SH-SY5Y (cell line): ENCODE measurements at regions not wholly inside any gene's neighbourhood (a gene's known extent, or its start where the extent isn't known, plus 50 kb on each side); places are given as distances from the start of the nearest gene placed in this dataset.

Experiments
- GATA2 ChIP-seq: IDR thresholded peaks from 2 replicates; pipeline ENCODE4 v1.6.1; 2011; ENCODE audit warnings: mild to moderate bottlenecking, low read depth, low read length
- GATA3 ChIP-seq: IDR thresholded peaks from 2 replicates; pipeline ENCODE4 v1.6.1; 2011; ENCODE audit warnings: low read depth, mild to moderate bottlenecking, low read length, moderate library complexity

GRCh38 chr13:21901811-21902708 lies 231.2 kb downstream of the FGF9 start:
- TF ChIP-seq GATA2 (no peak), GATA3 (no peak)

GRCh38 chr13:21902709-21903098 lies 231.8 kb downstream of the FGF9 start:
- no peak for TF ChIP-seq GATA3
- TF ChIP-seq GATA2 = no peak

GRCh38 chr13:21905486-21905885 lies 234.6 kb downstream of the FGF9 start:
- no peak for TF ChIP-seq GATA3
- no peak for TF ChIP-seq GATA2

GRCh38 chr13:21909331-21909730 lies 238.5 kb downstream of the FGF9 start:
- TF ChIP-seq GATA3 = no peak
- no peak for TF ChIP-seq GATA2

- TF ChIP-seq GATA3 (no peak), GATA2 (no peak)
These were observed 239.7 kb downstream of the FGF9 start for GRCh38 chr13:21910546-21910945.

- TF ChIP-seq GATA2 (no peak), GATA3 (no peak)
These were observed 240.9 kb downstream of the FGF9 start for GRCh38 chr13:21911646-21912298.

GRCh38 chr13:21913010-21913409 lies 242.1 kb downstream of the FGF9 start:
- no peak for TF ChIP-seq GATA2
- TF ChIP-seq GATA3 = no peak

GRCh38 chr13:21917086-21918015 lies 246.5 kb downstream of the FGF9 start:
- no peak for TF ChIP-seq GATA2
- TF ChIP-seq GATA3 = no peak

GRCh38 chr13:21924958-21925357 lies 254.1 kb downstream of the FGF9 start:
- TF ChIP-seq GATA2 (no peak), GATA3 (no peak)

- TF ChIP-seq GATA3 (no peak), GATA2 (no peak)
These were observed 254.8 kb downstream of the FGF9 start for GRCh38 chr13:21925720-21926119.

GRCh38 chr13:21929400-21929799 lies 258.5 kb downstream of the FGF9 start:
- TF ChIP-seq GATA3 = no peak
- no peak for TF ChIP-seq GATA2

GRCh38 chr13:21930536-21930935 lies 259.7 kb downstream of the FGF9 start:
- TF ChIP-seq GATA3 = no peak
- no peak for TF ChIP-seq GATA2

- TF ChIP-seq GATA3 (no peak), GATA2 (no peak)
These were observed 261.7 kb downstream of the FGF9 start for GRCh38 chr13:21932578-21932977.

- TF ChIP-seq GATA3 = no peak
- TF ChIP-seq GATA2 = no peak
These were observed 262.1 kb downstream of the FGF9 start for GRCh38 chr13:21932996-21933395.

- TF ChIP-seq GATA3 (no peak), GATA2 (no peak)
These were observed 263.4 kb downstream of the FGF9 start for GRCh38 chr13:21934284-21934683.
